ENCODE measurements at regions not wholly inside any gene's neighbourhood (a gene's known extent, or its start where the extent isn't known, plus 50 kb on each side); places are given as distances from the start of the nearest gene placed in this dataset.

GRCh38 chr12:113634474-113634873 is 162.8 kb upstream of the LHX5 start:
- TF ChIP-seq ZNF555 (tag by site-specific recombination; conservative IDR thresholded peaks at IDR 0.05) (no peak), ZNF626 (tag by site-specific recombination; IDR thresholded peaks at IDR 0.05) (no peak), ZNF501 (tag by site-specific recombination; IDR thresholded peaks at IDR 0.05) (no peak)
- Histone ChIP-seq H3K9me3 (ENCODE audit: control insufficient read depth, insufficient read depth, low read depth, low read length) (no peaks in the 10 kb centered on the region), H3K27ac (ENCODE audit: extremely low read depth, low read depth, low read length) (no peak overlapping the region), H3K36me3 (ENCODE audit: control insufficient read depth in 2 of 2, insufficient read depth in 1 of 2, low read length in 2 of 2) (no peaks in the 10 kb centered on the region), H3K4me1 (ENCODE audit: control insufficient read depth, insufficient read depth, low read length) (no peaks in the 10 kb centered on the region), H3K4me3 (ENCODE audit: low read depth, low read length) (no peak overlapping the region)
- CTCF ChIA-PET = interaction anchor here (0.7 kb wide), 1 partner anchor 325 kb away, joined by 3 read pairs; no protein-coding TSS in a partner anchor
- POLR2A ChIA-PET = no interaction called here

GRCh38 chr12:113633678-113634332 is 162.1 kb upstream of the LHX5 start:
- H3K9me3 ChIP-seq (ENCODE audit: control insufficient read depth, insufficient read depth, low read depth, low read length) = no peaks in the 10 kb centered on the region
- H3K36me3 ChIP-seq (ENCODE audit: control insufficient read depth in 2 of 2, insufficient read depth in 1 of 2, low read length in 2 of 2) = no peaks in the 10 kb centered on the region

GRCh38 chr12:113630625-113631024 is 159.0 kb upstream of the LHX5 start:
- CTCF ChIA-PET = no interaction called here
- no peak overlapping the region for H3K4me3 ChIP-seq (ENCODE audit: low read depth, low read length)
- POLR2A ChIA-PET = no interaction called here
- no peak overlapping the region for H3K27ac ChIP-seq (ENCODE audit: extremely low read depth, low read depth, low read length)
- no peaks in the 10 kb centered on the region for H3K9me3 ChIP-seq (ENCODE audit: control insufficient read depth, insufficient read depth, low read depth, low read length)
- TF ChIP-seq SCRT1 (tag by site-specific recombination; IDR thresholded peaks at IDR 0.05; ENCODE audit: borderline replicate concordance) (no peak), SETDB1 (IDR thresholded peaks at IDR 0.05; ENCODE audit: insufficient read length, low read length) (peak; percentile 44)
- no peaks in the 10 kb centered on the region for H3K4me1 ChIP-seq (ENCODE audit: control insufficient read depth, insufficient read depth, low read length)
- no peaks in the 10 kb centered on the region for H3K36me3 ChIP-seq (ENCODE audit: control insufficient read depth in 2 of 2, insufficient read depth in 1 of 2, low read length in 2 of 2)

More at GRCh38 chr12:113633678-113634332, 162.1 kb upstream of the LHX5 start:
- CTCF ChIA-PET = no interaction called here
- POLR2A ChIA-PET = no interaction called here
- Histone ChIP-seq H3K4me3 (ENCODE audit: low read depth, low read length) (no peak overlapping the region), H3K4me1 (ENCODE audit: control insufficient read depth, insufficient read depth, low read length) (no peaks in the 10 kb centered on the region), H3K27ac (ENCODE audit: extremely low read depth, low read depth, low read length) (no peak overlapping the region)
- TF ChIP-seq ZNF513 (tag by site-specific recombination; IDR thresholded peaks at IDR 0.05) (peak; percentile 62), ZNF785 (tag by site-specific recombination; IDR thresholded peaks at IDR 0.05) (no peak)

GRCh38 chr12:113625499-113625898 is 153.8 kb upstream of the LHX5 start:
- H3K27ac ChIP-seq (ENCODE audit: extremely low read depth, low read depth, low read length) = no peak overlapping the region
- H3K4me3 ChIP-seq (ENCODE audit: low read depth, low read length) = no peak overlapping the region
- CTCF ChIA-PET = interaction anchor here (0.6 kb wide), 1 partner anchor 646 kb away, joined by 5 read pairs; no protein-coding TSS in a partner anchor
- TF ChIP-seq ZSCAN18 (tag by site-specific recombination; IDR thresholded peaks at IDR 0.05) = no peak
- TF ChIP-seq ZNF404 (tag by site-specific recombination; IDR thresholded peaks at IDR 0.05) = no peak
- TF ChIP-seq ZBTB17 (tag by site-specific recombination; IDR thresholded peaks at IDR 0.05) = no peak
- peak; percentile 60 for TF ChIP-seq SETDB1 (IDR thresholded peaks at IDR 0.05; ENCODE audit: insufficient read length, low read length)
- H3K9me3 ChIP-seq (ENCODE audit: control insufficient read depth, insufficient read depth, low read depth, low read length) = no peaks in the 10 kb centered on the region
- POLR2A ChIA-PET = no interaction called here
- no peaks in the 10 kb centered on the region for H3K4me1 ChIP-seq (ENCODE audit: control insufficient read depth, insufficient read depth, low read length)
- H3K36me3 ChIP-seq (ENCODE audit: control insufficient read depth in 2 of 2, insufficient read depth in 1 of 2, low read length in 2 of 2) = no peaks in the 10 kb centered on the region

- Histone ChIP-seq H3K4me3 (ENCODE audit: low read depth, low read length) (no peak overlapping the region), H3K9me3 (ENCODE audit: control insufficient read depth, insufficient read depth, low read depth, low read length) (no peaks in the 10 kb centered on the region), H3K27ac (ENCODE audit: extremely low read depth, low read depth, low read length) (no peak overlapping the region), H3K36me3 (ENCODE audit: control insufficient read depth in 2 of 2, insufficient read depth in 1 of 2, low read length in 2 of 2) (no peaks in the 10 kb centered on the region), H3K4me1 (ENCODE audit: control insufficient read depth, insufficient read depth, low read length) (no peaks in the 10 kb centered on the region)
- CTCF ChIA-PET = interaction anchor here (0.7 kb wide), 1 partner anchor 24 kb away, joined by 3 read pairs; no protein-coding TSS in a partner anchor
- POLR2A ChIA-PET = no interaction called here
- TF ChIP-seq ZNF580 (tag by site-specific recombination; IDR thresholded peaks at IDR 0.05) (no peak), ZNF10 (tag by site-specific recombination; IDR thresholded peaks at IDR 0.05) (no peak), ZNF549 (tag by site-specific recombination; IDR thresholded peaks at IDR 0.05) (no peak), BCL11B (tag by site-specific recombination; IDR thresholded peaks at IDR 0.05; ENCODE audit: low read depth) (no peak), MYNN (tag by site-specific recombination; IDR thresholded peaks at IDR 0.05; ENCODE audit: borderline replicate concordance) (no peak), ZNF654 (tag by site-specific recombination; IDR thresholded peaks at IDR 0.05; ENCODE audit: low read depth) (no peak), ZNF394 (tag by site-specific recombination; IDR thresholded peaks at IDR 0.05; ENCODE audit: borderline replicate concordance) (no peak), ZNF146 (tag by site-specific recombination; IDR thresholded peaks at IDR 0.05) (no peak), ZNF280C (tag by site-specific recombination; IDR thresholded peaks at IDR 0.05) (no peak), ZNF785 (tag by site-specific recombination; IDR thresholded peaks at IDR 0.05) (no peak)
Measured at GRCh38 chr12:113622410-113622809, 150.7 kb upstream of the LHX5 start.

Data from HEK293 (cell line).